Muscle layer of duodenum (tissue), 2 donors: ENCODE measurements at regions not wholly inside any gene's neighbourhood (a gene's known extent, or its start where the extent isn't known, plus 50 kb on each side); places are given as distances from the start of the nearest gene placed in this dataset.

Experiments used
- H3K27ac ChIP-seq: one replicate; pipeline ENCODE4 v1.7.0; 2013; ENCODE audit warnings: mild to moderate bottlenecking, low read length
- H3K27me3 ChIP-seq: one replicate; pipeline ENCODE4 v1.7.0; 2013; ENCODE audit warnings: low read depth, mild to moderate bottlenecking, control low read depth, low read length
- H3K36me3 ChIP-seq, 2 donors: one replicate each; pipeline ENCODE4 v1.7.0; 2013; ENCODE audit warnings: low read length in 2 of 2, control low read depth in 1 of 2, mild to moderate bottlenecking in 1 of 2; ENCODE audit not compliant: insufficient read depth in 2 of 2, control insufficient read depth in 1 of 2
- H3K4me1 ChIP-seq, 2 donors: one replicate each; pipeline ENCODE4 v1.7.0; 2013; ENCODE audit warnings: low read length in 2 of 2, mild to moderate bottlenecking in 2 of 2, control low read depth in 1 of 2, moderate library complexity in 1 of 2; ENCODE audit not compliant: insufficient read depth in 2 of 2, control insufficient read depth in 1 of 2
- H3K4me3 ChIP-seq, 2 donors: one replicate each; pipeline ENCODE4 v1.7.0; 2013; ENCODE audit warnings: low read length in 2 of 2, low read depth in 1 of 2, mild to moderate bottlenecking in 1 of 2
- H3K9me3 ChIP-seq, 2 donors: one replicate each; pipeline ENCODE4 v1.7.0; 2013; ENCODE audit warnings: low read length in 2 of 2, control low read depth in 1 of 2, mild to moderate bottlenecking in 1 of 2; ENCODE audit not compliant: control insufficient read depth in 1 of 2
- donor health status: healthy.

DNA sequence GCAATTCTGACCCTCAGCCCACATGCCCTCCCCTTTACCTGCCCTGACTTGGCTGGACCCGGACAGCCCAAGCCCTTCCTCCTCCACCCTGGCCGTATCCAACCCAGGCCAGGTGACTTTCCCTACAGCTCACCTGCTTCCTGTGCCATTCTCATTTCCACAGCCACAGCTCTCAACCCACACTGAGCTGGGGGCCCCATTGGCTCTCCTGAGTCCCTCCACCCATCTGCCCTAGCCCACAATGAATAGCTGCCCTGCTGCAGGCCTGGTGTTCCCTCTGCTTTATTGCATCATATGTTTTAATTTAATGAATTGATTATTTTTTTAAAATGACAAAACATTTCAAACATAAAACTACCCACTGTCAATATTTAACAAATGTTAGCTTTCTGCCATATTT is 118.5 kb upstream of the BACH2 start:
- no peaks in the 10 kb centered on the region for H3K27me3 ChIP-seq
- no peak overlapping the region for H3K27ac ChIP-seq
- no peaks in the 10 kb centered on the region for H3K36me3 ChIP-seq
- H3K4me1 ChIP-seq: no peaks in the 10 kb centered on the region
- no peaks in the 10 kb centered on the region for H3K9me3 ChIP-seq
- no peak overlapping the region for H3K4me3 ChIP-seq

DNA sequence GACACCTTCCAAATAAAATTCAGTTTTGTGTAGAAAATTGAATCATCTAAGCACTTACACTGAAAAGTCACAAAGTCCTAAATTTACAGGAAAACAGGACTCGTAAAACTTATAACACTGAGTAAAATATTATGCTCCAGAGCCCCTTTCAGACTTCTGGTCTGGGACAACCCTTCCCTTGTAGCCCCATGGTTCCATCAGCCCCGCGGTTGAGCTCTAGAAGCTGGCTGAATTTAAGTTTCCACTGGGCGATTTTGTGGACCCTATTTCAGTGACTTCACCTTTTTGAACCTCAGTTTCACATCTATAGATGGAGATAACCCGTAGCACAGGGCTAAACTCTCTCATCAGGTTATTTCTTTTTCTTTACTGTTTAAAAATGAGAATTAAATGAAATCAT is 117.7 kb upstream of the BACH2 start:
- Histone ChIP-seq H3K27me3 (no peaks in the 10 kb centered on the region), H3K36me3 (no peaks in the 10 kb centered on the region), H3K27ac (no peak overlapping the region), H3K9me3 (no peaks in the 10 kb centered on the region), H3K4me1 (no peaks in the 10 kb centered on the region), H3K4me3 (no peak overlapping the region)

DNA sequence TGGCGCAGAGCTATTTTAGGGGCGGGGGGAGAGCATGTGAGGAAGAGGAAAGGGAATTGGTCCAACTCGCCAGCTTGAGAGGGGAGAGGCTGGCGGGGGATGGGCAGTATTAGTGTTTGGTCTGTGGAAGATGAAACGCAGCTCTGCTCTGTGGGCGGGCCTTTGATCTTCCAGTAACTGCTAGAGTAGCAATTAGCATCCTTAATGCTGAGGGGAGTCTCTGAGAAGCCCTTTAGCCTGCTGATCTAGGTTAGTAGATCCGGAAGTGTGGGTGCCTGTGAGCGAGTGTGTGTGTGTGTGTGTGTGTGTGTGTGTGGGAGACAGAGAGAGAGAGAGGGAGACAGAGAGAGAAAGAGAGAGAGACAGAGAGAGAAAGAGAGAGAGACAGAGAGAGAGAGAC is 117.2 kb upstream of the BACH2 start:
- H3K4me1 ChIP-seq: no peaks in the 10 kb centered on the region
- H3K9me3 ChIP-seq: no peaks in the 10 kb centered on the region
- H3K36me3 ChIP-seq: no peaks in the 10 kb centered on the region
- H3K27me3 ChIP-seq: no peaks in the 10 kb centered on the region
- peak overlapping the region; percentile 14 to 52 for H3K4me3 ChIP-seq
- H3K27ac ChIP-seq: no peak overlapping the region

DNA sequence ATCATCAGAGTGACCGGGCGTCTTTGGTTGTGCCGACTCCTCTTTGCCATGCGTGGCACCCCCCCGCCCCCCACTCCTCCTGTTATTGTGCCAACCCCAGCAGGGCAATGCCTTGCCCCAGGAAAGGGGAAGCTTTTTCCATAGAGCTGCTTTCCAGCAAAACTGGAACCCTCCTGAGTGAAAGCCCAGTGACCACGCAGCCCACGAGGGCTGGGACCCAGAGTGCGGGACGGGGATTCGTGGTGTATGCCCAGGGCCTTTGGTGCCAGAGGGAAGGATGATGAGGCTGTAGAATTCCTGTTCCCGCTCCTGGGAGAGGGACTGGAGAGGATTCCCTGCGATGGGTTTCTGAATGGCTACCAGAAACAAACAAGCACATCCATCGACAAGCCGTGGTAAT is 116.8 kb upstream of the BACH2 start:
- H3K9me3 ChIP-seq: no peaks in the 10 kb centered on the region
- no peaks in the 10 kb centered on the region for H3K36me3 ChIP-seq
- H3K27me3 ChIP-seq: no peaks in the 10 kb centered on the region
- no peaks in the 10 kb centered on the region for H3K4me1 ChIP-seq
- H3K4me3 ChIP-seq: peak overlapping the region; percentile 14 to 52
- no peak overlapping the region for H3K27ac ChIP-seq

DNA sequence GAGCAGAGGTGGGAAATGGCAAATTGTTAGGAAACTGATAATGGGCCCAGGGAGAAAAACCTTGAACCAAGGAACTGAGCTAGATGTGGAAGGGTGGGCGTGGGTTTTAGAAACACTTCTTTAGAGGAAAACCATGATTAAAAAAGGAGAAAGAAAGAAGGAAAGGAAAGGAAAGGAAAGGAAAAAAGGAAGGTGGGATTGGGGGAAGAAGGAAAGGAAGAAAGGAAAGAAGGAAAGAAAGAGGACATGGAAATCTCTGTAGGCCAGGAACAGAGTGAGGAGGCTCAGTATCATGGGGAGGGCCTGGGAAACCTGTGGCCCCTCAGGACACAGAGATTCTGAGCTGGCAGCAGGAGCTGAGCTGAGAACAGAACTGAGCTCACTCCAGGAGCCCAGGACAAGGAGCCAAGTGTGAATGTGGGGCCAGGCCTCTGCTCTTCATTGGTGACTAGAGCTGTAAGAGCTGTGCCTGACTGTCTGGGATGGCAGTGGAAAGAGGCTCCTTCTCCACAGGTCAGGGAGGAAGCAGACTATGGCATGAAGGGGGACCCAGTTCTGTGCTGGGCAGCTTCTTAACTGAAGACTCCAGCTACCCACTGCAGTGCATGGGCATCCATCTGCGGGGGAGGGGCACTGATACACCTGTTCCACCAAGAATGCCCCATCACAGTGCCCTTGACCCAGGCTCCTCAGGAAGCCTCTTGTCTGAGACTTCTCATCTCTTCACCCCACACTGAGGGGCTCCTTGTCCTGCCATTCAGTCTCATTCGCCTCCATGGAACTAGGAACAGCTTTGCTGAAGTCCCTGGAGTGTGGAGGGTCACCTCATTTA is 116.1 kb upstream of the BACH2 start:
- H3K36me3 ChIP-seq: no peaks in the 10 kb centered on the region
- H3K9me3 ChIP-seq: no peaks in the 10 kb centered on the region
- H3K27me3 ChIP-seq: no peaks in the 10 kb centered on the region
- H3K4me1 ChIP-seq: no peaks in the 10 kb centered on the region
- H3K4me3 ChIP-seq: no peak overlapping the region
- no peak overlapping the region for H3K27ac ChIP-seq

DNA sequence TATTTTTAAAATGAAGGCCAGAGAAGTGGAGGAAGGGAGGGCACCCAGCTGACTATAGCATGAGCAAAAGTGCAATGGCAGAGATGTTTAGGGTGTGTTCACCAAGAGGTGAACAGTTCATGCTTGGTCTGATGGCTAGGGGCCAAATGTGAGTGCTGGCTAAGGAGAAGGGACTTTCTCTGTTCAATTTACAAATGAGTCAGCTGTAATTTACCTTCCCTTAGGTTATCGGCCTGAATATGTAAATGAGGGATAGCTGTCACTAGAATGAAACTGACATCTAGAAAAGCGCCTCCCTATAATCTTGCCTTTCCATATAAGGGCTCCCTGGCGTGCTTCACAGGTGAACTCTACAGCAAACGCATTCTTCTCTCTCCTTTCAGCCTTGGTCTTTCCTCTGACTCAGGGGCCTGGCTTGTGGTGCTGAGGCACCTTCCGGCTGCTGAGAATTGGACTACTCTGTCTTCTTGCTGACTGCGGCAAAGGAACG is 114.7 kb upstream of the BACH2 start:
- H3K27ac ChIP-seq: no peak overlapping the region
- no peaks in the 10 kb centered on the region for H3K4me1 ChIP-seq

DNA sequence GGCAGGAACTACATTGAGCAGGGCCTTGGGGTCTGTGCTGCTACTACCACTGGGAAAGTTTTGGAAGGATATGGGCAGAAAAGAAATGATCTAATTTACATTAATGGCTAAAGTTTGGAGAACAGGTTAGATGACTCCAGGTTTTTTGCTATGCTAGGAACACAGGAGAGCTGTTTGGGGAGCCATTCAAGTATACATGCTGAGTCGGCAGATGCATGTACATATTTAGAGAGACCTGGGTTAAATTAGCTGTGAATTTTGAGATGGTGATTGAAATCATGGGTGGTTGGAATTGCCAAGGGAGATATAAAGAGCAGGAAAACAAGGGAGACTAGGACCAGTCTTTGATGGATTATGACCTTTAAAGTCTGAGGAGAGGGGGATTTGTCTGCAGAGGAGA is 113.1 kb upstream of the BACH2 start:
- H3K36me3 ChIP-seq: no peaks in the 10 kb centered on the region
- H3K4me3 ChIP-seq: no peak overlapping the region
- H3K27ac ChIP-seq: no peak overlapping the region
- H3K9me3 ChIP-seq: no peaks in the 10 kb centered on the region
- no peaks in the 10 kb centered on the region for H3K27me3 ChIP-seq
- no peaks in the 10 kb centered on the region for H3K4me1 ChIP-seq

More for the DNA sequence above, 114.7 kb upstream of the BACH2 start:
- Histone ChIP-seq H3K9me3 (no peaks in the 10 kb centered on the region), H3K36me3 (no peaks in the 10 kb centered on the region), H3K27me3 (no peaks in the 10 kb centered on the region), H3K4me3 (no peak overlapping the region)

DNA sequence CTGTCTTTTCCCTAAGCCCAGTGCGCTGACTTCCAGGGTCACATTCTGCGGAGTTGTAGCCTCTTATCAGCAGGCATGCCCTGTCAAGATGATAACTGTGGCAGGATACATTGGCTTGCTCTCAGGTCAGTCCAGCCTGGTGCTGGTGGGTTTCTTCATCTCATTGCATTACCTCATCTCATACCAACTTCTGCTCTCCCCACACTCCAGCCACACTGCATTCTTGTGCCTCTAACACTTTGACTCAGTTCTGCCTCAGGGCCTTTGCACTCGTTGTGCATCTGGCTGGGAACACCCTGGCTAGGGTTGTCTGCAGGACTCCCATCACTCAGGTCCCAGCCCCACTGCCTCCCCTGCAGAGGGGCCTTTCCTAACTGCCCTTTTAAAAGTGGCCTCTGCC is 110.3 kb upstream of the BACH2 start:
- Histone ChIP-seq H3K4me1 (no peaks in the 10 kb centered on the region), H3K4me3 (no peak overlapping the region), H3K27ac (no peak overlapping the region), H3K9me3 (no peaks in the 10 kb centered on the region), H3K36me3 (no peaks in the 10 kb centered on the region), H3K27me3 (no peaks in the 10 kb centered on the region)

DNA sequence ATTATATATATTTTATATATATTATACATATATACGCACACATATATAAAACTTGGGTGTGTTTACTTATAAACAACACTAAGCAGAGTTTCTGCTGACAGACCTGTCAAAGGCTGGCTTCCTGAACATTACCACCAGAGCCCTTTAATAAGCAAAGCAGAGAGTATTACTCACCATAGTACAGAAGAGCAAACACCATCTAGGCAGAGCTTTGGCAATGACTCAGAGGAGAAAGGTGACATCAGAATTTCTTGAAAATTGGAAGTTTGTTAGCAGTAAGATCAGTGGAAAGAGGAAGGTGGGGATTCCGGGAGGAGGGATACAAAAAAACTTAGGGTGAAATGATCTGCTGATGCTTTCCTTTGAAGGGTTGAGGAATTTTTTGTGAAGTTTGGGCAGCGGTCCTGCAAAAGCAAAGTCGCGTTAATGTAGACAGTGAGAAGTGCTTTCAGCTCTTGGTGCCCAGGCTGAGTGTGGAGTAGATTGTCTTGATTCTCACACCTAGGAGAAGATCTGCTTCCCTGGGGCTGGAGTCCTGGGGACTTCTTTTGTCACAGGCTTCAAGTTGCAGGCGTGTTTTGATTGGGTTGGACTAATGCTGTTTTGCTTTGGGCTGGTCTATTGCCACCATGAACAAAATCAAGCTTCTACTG is 109.6 kb upstream of the BACH2 start:
- H3K9me3 ChIP-seq: no peaks in the 10 kb centered on the region
- no peak overlapping the region for H3K27ac ChIP-seq
- H3K4me1 ChIP-seq: no peaks in the 10 kb centered on the region

DNA sequence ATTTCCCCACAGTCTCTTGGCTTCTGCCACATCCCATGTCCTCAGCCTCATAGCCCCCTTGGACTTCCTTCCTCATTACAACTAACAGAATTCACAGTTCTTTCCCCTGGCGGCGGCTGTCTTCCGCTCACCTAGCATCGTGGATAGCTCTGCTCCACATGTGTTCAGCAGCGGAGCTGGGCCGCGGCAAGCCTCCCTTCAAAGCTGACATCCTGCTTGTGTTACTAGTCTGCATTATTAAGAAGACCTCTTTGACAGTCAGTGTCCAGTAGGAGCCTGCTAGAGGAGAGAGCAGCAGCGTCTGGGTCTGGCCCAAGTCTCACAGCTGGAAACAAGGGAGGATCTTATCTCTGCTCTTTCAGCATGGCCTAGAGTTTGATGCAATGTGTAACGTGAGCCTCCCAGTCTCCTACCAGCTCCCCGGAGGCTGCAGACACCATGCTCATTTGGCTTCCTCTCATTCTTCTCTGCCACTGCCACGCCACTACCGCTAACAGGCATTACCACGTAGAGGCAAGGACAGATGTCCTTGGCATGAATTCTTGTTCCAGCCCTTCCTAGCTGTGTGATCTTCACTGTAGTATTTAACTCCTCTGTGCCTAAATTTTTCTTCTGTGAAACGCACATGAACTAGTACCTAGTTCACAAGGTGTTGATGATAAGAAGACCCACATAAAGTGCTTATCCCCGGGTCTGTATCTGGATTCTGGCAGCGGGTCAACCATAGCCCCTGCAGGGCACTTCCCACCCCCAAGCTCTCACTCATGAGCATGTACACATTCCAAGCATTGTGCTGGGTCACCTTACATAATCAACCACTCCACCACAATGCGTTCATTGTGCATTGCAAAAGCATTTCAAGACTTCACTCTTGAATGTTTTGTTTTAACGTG is 107.1 kb upstream of the BACH2 start:
- Histone ChIP-seq H3K4me3 (no peak overlapping the region), H3K27me3 (no peaks in the 10 kb centered on the region), H3K9me3 (no peaks in the 10 kb centered on the region), H3K4me1 (no peaks in the 10 kb centered on the region), H3K36me3 (no peaks in the 10 kb centered on the region), H3K27ac (no peak overlapping the region)

More for the DNA sequence above, 109.6 kb upstream of the BACH2 start:
- Histone ChIP-seq H3K36me3 (no peaks in the 10 kb centered on the region), H3K4me3 (no peak overlapping the region), H3K27me3 (no peaks in the 10 kb centered on the region)

DNA sequence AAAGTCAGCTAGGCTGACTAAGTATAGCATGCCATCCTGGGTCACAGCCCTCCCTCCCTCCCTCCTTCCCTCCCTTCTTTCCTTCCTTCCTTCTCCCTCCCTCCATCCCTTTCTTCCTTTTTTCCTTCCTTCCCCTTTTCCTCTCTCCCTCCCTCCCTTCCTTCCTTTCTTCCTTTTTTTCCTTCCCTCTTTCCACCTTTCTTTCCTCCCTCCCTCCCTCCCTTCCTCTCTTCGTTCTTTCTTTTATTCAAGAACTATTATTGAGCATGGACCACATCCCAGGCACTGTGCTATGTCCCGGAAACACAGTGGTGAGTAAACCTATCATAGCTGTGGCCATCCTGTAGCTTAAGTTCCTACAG is 106.2 kb upstream of the BACH2 start:
- Histone ChIP-seq H3K4me3 (no peak overlapping the region), H3K4me1 (no peaks in the 10 kb centered on the region), H3K27me3 (no peaks in the 10 kb centered on the region), H3K27ac (no peak overlapping the region), H3K9me3 (no peaks in the 10 kb centered on the region), H3K36me3 (no peaks in the 10 kb centered on the region)
